GM12878 (cell line): ENCODE measurements at regions not wholly inside any gene's neighbourhood (a gene's known extent, or its start where the extent isn't known, plus 50 kb on each side); places are given as distances from the start of the nearest gene placed in this dataset.

ENCODE experiments used
- EED ChIP-seq: sonication (generic); IDR thresholded peaks from 2 replicates; pipeline ENCODE4 v1.6.1; 2016; ENCODE audit warnings: antibody characterized with exemption, low read depth
- EP300 ChIP-seq, 2 experiments: fragments of 150-350 bp in 1 of 2; IDR thresholded peaks; 2 replicates each; pipeline ENCODE4 v1.6.1; 2011 to 2012; ENCODE audit warnings: low read depth in 2 of 2, low read length in 2 of 2, borderline replicate concordance in 1 of 2, improper control_type of control experiment in 1 of 2, inconsistent platforms in 1 of 2; ENCODE audit not compliant: control insufficient read depth in 1 of 2
- HCFC1 ChIP-seq: fragments of 150-350 bp; IDR thresholded peaks from 2 replicates; pipeline ENCODE4 v1.6.1; 2014; ENCODE audit warnings: low read length
- HDGF ChIP-seq: fragments of 450-650 bp; IDR thresholded peaks from 2 replicates; pipeline ENCODE4 v1.6.1; 2016; ENCODE audit warnings: antibody characterized with exemption
- LARP7 ChIP-seq: fragments of 450-650 bp; IDR thresholded peaks from 2 replicates; pipeline ENCODE4 v1.6.1; 2017; ENCODE audit warnings: mild to moderate bottlenecking
- PKNOX1 ChIP-seq: fragments of 450-650 bp; IDR thresholded peaks from 2 replicates; pipeline ENCODE4 v1.6.1; 2016; ENCODE audit warnings: mild to moderate bottlenecking
- RB1 ChIP-seq: fragments of 450-650 bp; formaldehyde crosslinking; IDR thresholded peaks from 2 replicates; pipeline ENCODE4 v1.6.1; 2017; ENCODE audit warnings: mild to moderate bottlenecking, borderline replicate concordance
- SMAD1 ChIP-seq: fragments of 450-650 bp; IDR thresholded peaks from 2 replicates; pipeline ENCODE4 v1.6.1; 2018; ENCODE audit warnings: mild to moderate bottlenecking, low read depth; ENCODE audit not compliant: partially characterized antibody
- SREBF1 ChIP-seq: IDR thresholded peaks from 2 replicates; pipeline ENCODE4 v1.6.1; 2012; ENCODE audit warnings: mild to moderate bottlenecking, low read length
- SUPT20H ChIP-seq: IDR thresholded peaks from 2 replicates; pipeline ENCODE4 v1.6.1; 2011; ENCODE audit warnings: low read depth, mild to moderate bottlenecking, low read length, moderate library complexity, borderline replicate concordance; ENCODE audit not compliant: control insufficient read depth
- WRNIP1 ChIP-seq: IDR thresholded peaks from 2 replicates; pipeline ENCODE4 v1.6.1; 2011; ENCODE audit warnings: low read depth, low read length, improper control_type of control experiment, borderline replicate concordance
- YY1 ChIP-seq: IDR thresholded peaks from 2 replicates; pipeline ENCODE4 v1.6.1; 2011; ENCODE audit warnings: low read depth, mild to moderate bottlenecking, low read length
- ZBED1 ChIP-seq: IDR thresholded peaks from 2 replicates; pipeline ENCODE4 v1.6.1; 2016; ENCODE audit warnings: borderline replicate concordance
- TF ChIP-seq, protein P1 (sequence below): fragments of 450-650 bp; IDR thresholded peaks from 2 replicates; pipeline ENCODE4 v1.6.1; 2017; ENCODE audit warnings: borderline replicate concordance

GRCh38 chr4:189870511-189871234 lies 70.0 kb upstream of the FRG1 start (continued):
- TF ChIP-seq PKNOX1 (no peak), WRNIP1 (no peak), SMAD1 (no peak), ZBED1 (no peak), SREBF1 (no peak), EED (no peak), EP300 (IDR thresholded peaks at IDR 0.05; ENCODE audit: borderline replicate concordance in 1 of 2, control insufficient read depth in 1 of 2, low read depth in 2 of 2, low read length in 2 of 2) (no peak), HCFC1 (no peak), LARP7 (no peak), RB1 (no peak), SUPT20H (no peak), YY1 (no peak), HDGF (no peak)
- TF ChIP-seq, protein P1, sequence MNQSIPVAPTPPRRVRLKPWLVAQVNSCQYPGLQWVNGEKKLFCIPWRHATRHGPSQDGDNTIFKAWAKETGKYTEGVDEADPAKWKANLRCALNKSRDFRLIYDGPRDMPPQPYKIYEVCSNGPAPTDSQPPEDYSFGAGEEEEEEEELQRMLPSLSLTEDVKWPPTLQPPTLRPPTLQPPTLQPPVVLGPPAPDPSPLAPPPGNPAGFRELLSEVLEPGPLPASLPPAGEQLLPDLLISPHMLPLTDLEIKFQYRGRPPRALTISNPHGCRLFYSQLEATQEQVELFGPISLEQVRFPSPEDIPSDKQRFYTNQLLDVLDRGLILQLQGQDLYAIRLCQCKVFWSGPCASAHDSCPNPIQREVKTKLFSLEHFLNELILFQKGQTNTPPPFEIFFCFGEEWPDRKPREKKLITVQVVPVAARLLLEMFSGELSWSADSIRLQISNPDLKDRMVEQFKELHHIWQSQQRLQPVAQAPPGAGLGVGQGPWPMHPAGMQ: no peak
